PC-9 (cell line): ENCODE measurements at regions not wholly inside any gene's neighbourhood (a gene's known extent, or its start where the extent isn't known, plus 50 kb on each side); places are given as distances from the start of the nearest gene placed in this dataset.

Source experiments
- CTCF ChIP-seq: fragments of 200-600 bp; sonication (generic); conservative IDR thresholded peaks from 2 replicates; pipeline ENCODE4 v1.6.1; 2017; ENCODE audit warnings: mixed run types, antibody characterized with exemption, mild to moderate bottlenecking, moderate library complexity
- EZH2 ChIP-seq: fragments of 200-600 bp; sonication (generic); IDR thresholded peaks from 2 replicates; pipeline ENCODE4 v1.8.0; 2017; ENCODE audit warnings: antibody characterized with exemption, low read depth

- TF ChIP-seq CTCF, result no peak
- TF ChIP-seq EZH2, result no peak
These were observed 610.2 kb downstream of the DSC3 start for GRCh38 chr18:30432349-30432748.
